Trophoblast cell (in vitro differentiated cells and primary cell): ENCODE measurements at regions not wholly inside any gene's neighbourhood (a gene's known extent, or its start where the extent isn't known, plus 50 kb on each side); places are given as distances from the start of the nearest gene placed in this dataset.

Source experiments
- DNase-seq, 2 donors: peaks; one replicate each; pipeline ENCODE4 v3.0.0-alpha.2; 2016
- H2AFZ ChIP-seq: 2 replicates; pipeline ENCODE4 v1.6.1; 2013; ENCODE audit warnings: low read length, moderate library complexity, mild to moderate bottlenecking; ENCODE audit not compliant: insufficient read depth, poor library complexity
- H2AK5ac ChIP-seq: 2 replicates; pipeline ENCODE4 v1.6.1; 2013; ENCODE audit warnings: mild to moderate bottlenecking, low read length
- H2BK120ac ChIP-seq: 2 replicates; pipeline ENCODE4 v1.6.1; 2013; ENCODE audit warnings: low read length, mild to moderate bottlenecking, moderate library complexity; ENCODE audit not compliant: insufficient read depth, poor library complexity
- H2BK12ac ChIP-seq: 2 replicates; pipeline ENCODE4 v1.6.1; 2013; ENCODE audit warnings: mild to moderate bottlenecking, low read length, moderate library complexity
- H2BK5ac ChIP-seq: 2 replicates; pipeline ENCODE4 v1.6.1; 2013; ENCODE audit warnings: low read length, low read depth, moderate library complexity, mild to moderate bottlenecking; ENCODE audit not compliant: poor library complexity
- H3K14ac ChIP-seq: 2 replicates; pipeline ENCODE4 v1.6.1; 2013; ENCODE audit warnings: mild to moderate bottlenecking, low read length
- H3K18ac ChIP-seq: 2 replicates; pipeline ENCODE4 v1.6.1; 2013; ENCODE audit warnings: mild to moderate bottlenecking, low read length
- H3K23ac ChIP-seq: 2 replicates; pipeline ENCODE4 v1.6.1; 2013; ENCODE audit warnings: low read length
- H3K27ac ChIP-seq: 2 replicates; pipeline ENCODE4 v1.5.1; 2013; ENCODE audit warnings: low read depth, mild to moderate bottlenecking, inconsistent platforms, low read length, moderate library complexity
- H3K27me3 ChIP-seq: 2 replicates; pipeline ENCODE4 v1.6.1; 2013; ENCODE audit warnings: inconsistent platforms, mild to moderate bottlenecking, low read length, moderate library complexity; ENCODE audit not compliant: insufficient read depth
- H3K36me3 ChIP-seq, 2 experiments: 1 replicate in 1 of 2; 2 replicates in 1 of 2; pipeline ENCODE4 v1.6.1; 2013; ENCODE audit warnings: low read length in 2 of 2, mild to moderate bottlenecking in 2 of 2, moderate library complexity in 1 of 2; ENCODE audit not compliant: insufficient read depth in 2 of 2, control insufficient read depth in 1 of 2
- H3K4ac ChIP-seq: 2 replicates; pipeline ENCODE4 v1.6.1; 2013; ENCODE audit warnings: low read depth, mild to moderate bottlenecking, low read length, moderate library complexity
- H3K4me1 ChIP-seq, 2 experiments: 1 replicate in 1 of 2; 2 replicates in 1 of 2; pipeline ENCODE4 v1.6.1; 2013; ENCODE audit warnings: low read length in 2 of 2, mild to moderate bottlenecking in 2 of 2, moderate library complexity in 1 of 2; ENCODE audit not compliant: insufficient read depth in 2 of 2, control insufficient read depth in 1 of 2
- H3K4me2 ChIP-seq: 2 replicates; pipeline ENCODE4 v1.6.1; 2013; ENCODE audit warnings: inconsistent platforms, mild to moderate bottlenecking, low read length, moderate library complexity
- H3K4me3 ChIP-seq: 2 replicates; pipeline ENCODE4 v1.5.1; 2013; ENCODE audit warnings: mild to moderate bottlenecking, low read depth, low read length, inconsistent platforms
- H3K79me1 ChIP-seq: one replicate; pipeline ENCODE4 v1.6.1; 2013; ENCODE audit warnings: low read length
- H3K79me2 ChIP-seq: 2 replicates; pipeline ENCODE4 v1.6.1; 2013; ENCODE audit warnings: low read length, mild to moderate bottlenecking; ENCODE audit not compliant: control insufficient read depth, insufficient read depth, poor library complexity
- H3K9ac ChIP-seq: 2 replicates; pipeline ENCODE4 v1.6.1; 2013; ENCODE audit warnings: mild to moderate bottlenecking, low read length
- H3K9me3 ChIP-seq: 2 replicates; pipeline ENCODE4 v1.6.1; 2013; ENCODE audit warnings: low read depth, mild to moderate bottlenecking, control low read depth, inconsistent platforms, low read length; ENCODE audit not compliant: insufficient read depth
- H4K12ac ChIP-seq: 2 replicates; pipeline ENCODE4 v1.6.1; 2013; ENCODE audit warnings: low read depth, mild to moderate bottlenecking, low read length, moderate library complexity
- H4K8ac ChIP-seq: 2 replicates; pipeline ENCODE4 v1.6.1; 2013; ENCODE audit warnings: low read depth, mild to moderate bottlenecking, low read length, moderate library complexity
- H4K91ac ChIP-seq: one replicate; pipeline ENCODE4 v1.6.1; 2013; ENCODE audit warnings: low read depth, mild to moderate bottlenecking, low read length, moderate library complexity
- WGBS: extraction: QIAGEN DNeasy Blood & Tissue Kit; methylation state at CpG from one replicate; pipeline ENCODE4 v1.1.7; 2013; ENCODE audit warnings: missing lambda C conversion rate; ENCODE audit not compliant: insufficient read length, insufficient coverage; ENCODE audit errors: extremely low coverage; 5-methylcytosine and 5-hydroxymethylcytosine counted together

DNA sequence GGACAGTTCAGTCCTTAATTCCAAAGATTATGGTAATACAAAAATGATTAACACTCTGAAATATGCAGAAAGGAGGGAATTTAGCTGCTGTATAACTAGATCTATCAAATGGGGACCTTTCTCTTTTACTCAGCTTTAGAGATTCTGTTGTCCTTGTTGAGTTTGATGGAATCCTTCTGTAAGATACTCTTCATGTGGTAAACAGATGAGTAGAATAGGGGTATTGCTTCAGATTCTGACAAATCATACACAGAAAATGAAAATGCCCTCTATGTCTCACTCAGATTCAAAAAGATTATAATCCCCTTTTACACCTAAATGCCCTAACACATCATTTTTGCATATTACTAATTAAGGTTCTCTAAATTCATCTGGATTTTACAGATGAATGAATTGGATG lies 50.7 kb downstream of the ARHGAP35 start:
- Histone ChIP-seq H3K4me2 (no peak overlapping the region), H3K79me2 (peaks cover 2% of the 10 kb centered on the region), H2BK12ac (no peak overlapping the region), H2BK5ac (no peak overlapping the region), H2AK5ac (no peak overlapping the region), H4K91ac (no peak overlapping the region), H3K36me3 (no peaks in the 10 kb centered on the region), H4K8ac (no peak overlapping the region), H3K9me3 (no peaks in the 10 kb centered on the region), H3K27ac (no peak overlapping the region), H3K9ac (no peak overlapping the region), H3K14ac (no peak overlapping the region), H3K23ac (no peak overlapping the region), H3K79me1 (no peaks in the 10 kb centered on the region), H3K4ac (no peak overlapping the region), H2AFZ (no peak overlapping the region), H3K4me3 (no peak overlapping the region), H3K27me3 (no peaks in the 10 kb centered on the region), H3K4me1 (peaks cover 5 to 7% of the 10 kb centered on the region in 2 experiments), H4K12ac (no peak overlapping the region), H2BK120ac (no peak overlapping the region), H3K18ac (no peak overlapping the region)
- DNase-seq: no peak

DNA sequence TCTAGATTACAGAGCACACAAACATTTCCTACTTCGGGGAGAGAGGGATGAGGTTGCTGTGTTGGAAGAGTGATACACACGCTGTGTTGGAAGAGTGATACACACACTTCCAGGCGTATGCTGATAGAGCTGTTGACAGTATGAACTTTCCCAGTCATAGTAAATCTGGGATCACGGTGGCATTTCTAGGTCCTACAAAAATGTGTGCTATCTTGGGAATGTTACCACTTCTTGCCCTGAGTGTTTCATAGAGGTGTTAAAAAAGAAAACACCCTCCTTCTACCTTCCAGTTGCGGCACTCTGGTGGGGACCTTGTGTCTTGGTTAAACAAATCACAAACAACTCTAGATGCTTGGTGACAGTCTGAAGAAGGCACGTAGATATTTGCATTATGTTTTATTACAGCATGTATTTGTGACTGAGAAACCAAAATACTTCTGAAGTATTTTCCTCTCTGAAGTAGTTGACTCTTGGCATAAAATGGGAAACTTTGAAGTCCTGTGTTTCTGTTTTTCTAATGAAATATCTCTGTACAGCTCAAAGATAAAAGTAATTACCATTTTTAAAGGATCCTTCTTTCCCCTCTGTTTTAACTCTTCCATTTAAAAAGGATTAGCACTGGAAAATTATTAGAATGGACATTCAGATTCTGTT lies 52.5 kb downstream of the ARHGAP35 start:
- Histone ChIP-seq H3K4me1 (peaks cover 5 to 7% of the 10 kb centered on the region in 2 experiments), H2AK5ac (no peak overlapping the region), H3K27me3 (no peaks in the 10 kb centered on the region), H3K79me1 (no peaks in the 10 kb centered on the region), H2BK5ac (peak overlapping the region; percentile 31), H3K79me2 (peaks cover 2% of the 10 kb centered on the region), H4K8ac (no peak overlapping the region), H3K23ac (no peak overlapping the region), H3K9ac (no peak overlapping the region), H2BK12ac (no peak overlapping the region), H3K14ac (no peak overlapping the region), H2AFZ (no peak overlapping the region), H3K4me3 (no peak overlapping the region), H3K4ac (peak overlapping the region; percentile 62), H3K36me3 (no peaks in the 10 kb centered on the region), H3K4me2 (peak overlapping the region; percentile 32), H4K12ac (no peak overlapping the region), H2BK120ac (no peak overlapping the region), H3K18ac (no peak overlapping the region), H3K9me3 (no peaks in the 10 kb centered on the region), H3K27ac (no peak overlapping the region), H4K91ac (no peak overlapping the region)
- DNase-seq: no peak
- WGBS: no CpG with 5 or more reads among the region's 6 CpGs

DNA sequence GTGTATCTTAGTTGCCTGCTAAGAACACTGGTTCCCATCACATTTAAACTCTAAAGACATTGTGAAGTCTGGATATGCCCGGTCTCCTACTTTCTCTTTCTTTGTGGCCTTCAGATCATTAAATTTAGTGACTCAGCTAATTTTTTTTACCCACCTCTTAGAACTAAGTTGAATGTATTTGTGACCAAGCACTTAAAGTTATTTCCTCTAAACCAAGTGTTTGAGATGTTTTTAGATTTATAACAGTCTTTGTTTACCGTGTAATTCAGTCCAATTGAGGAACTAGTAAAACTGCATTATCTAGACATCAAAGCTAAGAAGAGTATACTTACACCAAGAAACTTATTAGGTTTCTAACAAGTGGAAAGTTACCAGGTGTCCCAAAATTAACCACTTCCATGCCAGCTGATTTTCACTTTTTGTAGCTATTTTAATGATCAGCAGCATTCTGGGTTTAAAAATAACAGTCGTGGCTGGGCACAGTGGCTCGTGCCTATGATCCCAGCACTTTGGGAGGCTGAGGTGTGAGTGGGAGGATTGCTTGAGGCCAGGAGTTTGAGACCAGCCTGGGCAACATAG lies 53.1 kb downstream of the ARHGAP35 start:
- H2BK5ac ChIP-seq: no peak overlapping the region
- H3K9me3 ChIP-seq: no peaks in the 10 kb centered on the region
- H3K14ac ChIP-seq: no peak overlapping the region
- no peak overlapping the region for H4K12ac ChIP-seq
- H3K27me3 ChIP-seq: no peaks in the 10 kb centered on the region
- no peak overlapping the region for H3K4me2 ChIP-seq
- H4K8ac ChIP-seq: no peak overlapping the region
- peaks cover 5 to 7% of the 10 kb centered on the region in 2 experiments for H3K4me1 ChIP-seq
- H3K36me3 ChIP-seq: peaks cover 5% of the 10 kb centered on the region in 2 experiments
- no peak overlapping the region for H3K9ac ChIP-seq
- no CpG with 5 or more reads among the region's 4 CpGs for WGBS
- no peak overlapping the region for H2AFZ ChIP-seq
- H3K79me2 ChIP-seq: peaks cover 2% of the 10 kb centered on the region
- no peak overlapping the region for H2BK12ac ChIP-seq
- H4K91ac ChIP-seq: no peak overlapping the region
- no peak overlapping the region for H3K4me3 ChIP-seq
- no peak overlapping the region for H2BK120ac ChIP-seq
- no peak overlapping the region for H3K23ac ChIP-seq
- H3K27ac ChIP-seq: no peak overlapping the region
- H3K4ac ChIP-seq: peak overlapping the region; percentile 66
- DNase-seq: no peak
- no peaks in the 10 kb centered on the region for H3K79me1 ChIP-seq
- H3K18ac ChIP-seq: no peak overlapping the region
- no peak overlapping the region for H2AK5ac ChIP-seq

DNA sequence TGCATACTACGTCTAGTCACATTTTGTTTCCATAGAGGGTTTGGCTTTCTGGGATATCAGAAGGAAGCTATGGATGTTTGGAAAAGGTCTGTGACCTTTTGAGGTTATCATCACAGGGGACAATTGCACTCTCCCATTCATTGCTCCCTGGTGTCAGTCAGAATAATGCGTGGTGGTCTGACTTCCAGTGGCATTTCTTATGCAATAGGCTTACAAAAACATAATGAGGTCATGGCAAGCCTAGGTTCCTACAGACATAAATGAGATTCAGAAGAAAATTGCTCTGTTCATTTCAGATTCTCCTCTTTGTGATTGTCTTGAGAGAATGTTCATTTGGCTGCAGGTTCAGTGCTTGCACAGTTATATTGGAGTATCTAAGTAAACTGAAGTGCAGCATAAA lies 54.6 kb downstream of the ARHGAP35 start:
- no peak overlapping the region for H3K14ac ChIP-seq
- no peak overlapping the region for H2BK120ac ChIP-seq
- peaks cover 10 to 15% of the 10 kb centered on the region in 2 experiments for H3K4me1 ChIP-seq
- DNase-seq: no peak
- H3K36me3 ChIP-seq: peaks cover 5 to 10% of the 10 kb centered on the region in 2 experiments
- H2AFZ ChIP-seq: no peak overlapping the region
- no peaks in the 10 kb centered on the region for H3K9me3 ChIP-seq
- no peak overlapping the region for H3K4me2 ChIP-seq
- no peaks in the 10 kb centered on the region for H3K27me3 ChIP-seq
- H3K18ac ChIP-seq: no peak overlapping the region
- H4K8ac ChIP-seq: no peak overlapping the region
- H2AK5ac ChIP-seq: no peak overlapping the region
- no peak overlapping the region for H2BK12ac ChIP-seq
- H3K9ac ChIP-seq: no peak overlapping the region
- H2BK5ac ChIP-seq: no peak overlapping the region
- no peak overlapping the region for H4K91ac ChIP-seq
- H3K4ac ChIP-seq: no peak overlapping the region
- H4K12ac ChIP-seq: no peak overlapping the region
- H3K4me3 ChIP-seq: no peak overlapping the region
- peaks cover 3% of the 10 kb centered on the region for H3K79me1 ChIP-seq
- peaks cover 2% of the 10 kb centered on the region for H3K79me2 ChIP-seq
- H3K27ac ChIP-seq: no peak overlapping the region
- no peak overlapping the region for H3K23ac ChIP-seq
- WGBS: no CpG with 5 or more reads among the region's 2 CpGs
